ENCODE measurements at regions not wholly inside any gene's neighbourhood (a gene's known extent, or its start where the extent isn't known, plus 50 kb on each side); places are given as distances from the start of the nearest gene placed in this dataset.

DNA sequence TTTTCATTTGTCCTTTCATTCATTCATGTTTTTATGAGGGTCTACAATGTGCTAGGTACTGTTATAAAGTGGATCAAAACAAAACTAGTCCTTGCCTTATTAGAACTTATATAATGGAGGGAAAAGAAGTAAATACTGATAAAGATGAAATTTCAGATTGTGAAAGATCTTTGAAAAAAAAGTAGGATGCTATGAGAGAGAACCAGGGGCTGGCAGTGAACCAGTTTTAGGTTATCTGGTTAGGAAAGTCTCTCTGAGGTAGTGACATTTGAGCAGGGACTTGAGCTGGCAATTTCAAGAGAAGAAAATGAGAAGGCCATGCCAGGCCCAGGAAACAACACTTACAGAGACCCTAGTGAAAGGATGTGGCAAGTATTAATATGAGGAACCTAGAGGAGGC, 57.3 kb upstream of the E2F7 start:
- DNase-seq (ENCODE audit: low spot score): no peak
- TF ChIP-seq, protein P1, sequence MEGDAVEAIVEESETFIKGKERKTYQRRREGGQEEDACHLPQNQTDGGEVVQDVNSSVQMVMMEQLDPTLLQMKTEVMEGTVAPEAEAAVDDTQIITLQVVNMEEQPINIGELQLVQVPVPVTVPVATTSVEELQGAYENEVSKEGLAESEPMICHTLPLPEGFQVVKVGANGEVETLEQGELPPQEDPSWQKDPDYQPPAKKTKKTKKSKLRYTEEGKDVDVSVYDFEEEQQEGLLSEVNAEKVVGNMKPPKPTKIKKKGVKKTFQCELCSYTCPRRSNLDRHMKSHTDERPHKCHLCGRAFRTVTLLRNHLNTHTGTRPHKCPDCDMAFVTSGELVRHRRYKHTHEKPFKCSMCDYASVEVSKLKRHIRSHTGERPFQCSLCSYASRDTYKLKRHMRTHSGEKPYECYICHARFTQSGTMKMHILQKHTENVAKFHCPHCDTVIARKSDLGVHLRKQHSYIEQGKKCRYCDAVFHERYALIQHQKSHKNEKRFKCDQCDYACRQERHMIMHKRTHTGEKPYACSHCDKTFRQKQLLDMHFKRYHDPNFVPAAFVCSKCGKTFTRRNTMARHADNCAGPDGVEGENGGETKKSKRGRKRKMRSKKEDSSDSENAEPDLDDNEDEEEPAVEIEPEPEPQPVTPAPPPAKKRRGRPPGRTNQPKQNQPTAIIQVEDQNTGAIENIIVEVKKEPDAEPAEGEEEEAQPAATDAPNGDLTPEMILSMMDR (IDR thresholded peaks at IDR 0.05; ENCODE audit: extremely low read depth, insufficient read depth, missing control alignments): no peak
- in situ Hi-C loops (cut with MboI; ENCODE audit: low pct_unique_long_range_greater_than_20kb, low sequenced_read_pairs, unreplicated experiment): no loop called here

DNA sequence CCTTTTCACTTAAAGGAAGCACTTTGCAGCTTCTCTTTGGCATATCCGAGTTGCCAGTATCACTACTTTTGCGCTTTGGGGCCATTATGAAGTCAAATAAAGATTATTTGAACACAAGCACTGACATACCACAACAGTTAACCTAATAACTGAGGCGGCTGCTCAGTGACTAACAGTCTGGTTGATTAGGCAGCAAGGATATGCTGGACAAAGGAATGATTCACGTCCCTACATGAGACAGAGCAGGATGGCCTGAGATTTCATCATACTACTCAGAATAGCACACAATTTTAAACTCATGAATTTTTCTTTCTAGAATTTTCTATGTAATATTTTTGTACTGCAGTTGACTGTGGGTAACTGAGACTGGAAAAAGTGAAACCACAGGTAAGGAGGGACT, 56.9 kb upstream of the E2F7 start:
- DNase-seq (ENCODE audit: low spot score): no peak
- in situ Hi-C loops (cut with MboI; ENCODE audit: low pct_unique_long_range_greater_than_20kb, low sequenced_read_pairs, unreplicated experiment): no loop called here
- TF ChIP-seq, protein P1 (IDR thresholded peaks at IDR 0.05; ENCODE audit: extremely low read depth, insufficient read depth, missing control alignments): no peak

DNA sequence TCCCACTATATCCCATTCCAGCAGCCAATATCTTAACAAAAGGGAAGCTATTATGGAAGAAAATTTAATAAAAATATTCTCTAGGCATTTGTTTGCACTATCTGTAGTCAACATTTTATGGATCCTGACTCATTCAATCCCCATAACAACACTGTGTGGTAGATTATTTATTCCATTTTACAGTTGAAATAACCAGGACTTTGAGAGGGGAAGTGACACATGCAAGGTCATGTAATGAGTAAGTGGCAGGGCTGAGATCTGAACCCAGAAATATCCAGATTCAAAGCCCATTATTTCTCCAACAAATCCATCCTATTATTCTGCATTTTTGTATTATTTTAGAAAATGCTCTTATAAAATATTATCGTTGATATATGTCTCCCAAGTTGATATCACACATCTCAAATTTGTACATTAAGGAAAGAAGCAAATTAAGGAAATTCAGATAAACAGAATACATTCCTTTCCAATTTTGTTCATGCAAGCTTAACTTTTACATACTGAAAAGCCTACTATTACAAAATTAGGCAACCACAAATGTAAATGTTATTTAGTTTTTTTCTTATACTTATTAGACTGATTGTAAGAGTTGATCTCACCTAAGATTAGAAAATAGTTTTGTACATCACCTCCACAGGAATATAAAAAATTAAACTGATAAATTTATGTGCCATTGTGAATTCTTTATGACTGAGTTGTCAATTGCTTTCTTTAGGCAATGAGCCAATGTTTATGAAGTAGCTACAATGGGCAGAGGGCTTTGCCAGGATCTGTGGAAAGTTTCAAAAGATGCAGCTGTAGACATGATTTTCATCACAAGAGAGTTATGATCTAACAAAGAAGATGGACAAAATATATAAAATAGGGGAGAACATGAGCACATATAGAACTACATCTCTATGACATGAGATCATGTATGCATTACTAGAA, 55.1 kb upstream of the E2F7 start:
- in situ Hi-C loops (cut with MboI; ENCODE audit: low pct_unique_long_range_greater_than_20kb, low sequenced_read_pairs, unreplicated experiment): no loop called here
- no peak for DNase-seq (ENCODE audit: low spot score)
- TF ChIP-seq, protein P1 (IDR thresholded peaks at IDR 0.05; ENCODE audit: extremely low read depth, insufficient read depth, missing control alignments): no peak

DNA sequence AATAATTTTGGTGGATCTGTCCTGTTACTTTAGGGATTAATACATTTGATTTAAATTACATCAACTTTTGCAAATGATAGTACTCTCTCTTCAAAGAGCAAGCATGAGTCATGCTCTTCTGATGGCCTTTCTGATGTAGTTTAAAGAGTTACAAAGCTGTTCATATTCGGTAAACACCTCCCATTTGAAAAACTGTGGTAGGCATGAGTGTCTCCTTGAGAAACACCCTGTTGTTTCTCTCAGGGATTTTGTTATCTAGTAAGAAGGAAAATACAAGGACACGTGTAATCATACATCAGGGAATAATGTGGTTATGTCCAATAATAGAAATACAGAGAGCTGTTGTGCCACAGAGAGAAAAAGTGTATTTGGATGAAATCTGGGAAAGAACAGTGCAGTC, 53.3 kb upstream of the E2F7 start:
- in situ Hi-C loops (cut with MboI; ENCODE audit: low pct_unique_long_range_greater_than_20kb, low sequenced_read_pairs, unreplicated experiment): no loop called here
- TF ChIP-seq, protein P1 (IDR thresholded peaks at IDR 0.05; ENCODE audit: extremely low read depth, insufficient read depth, missing control alignments): no peak
- DNase-seq (ENCODE audit: low spot score): no peak

DNA sequence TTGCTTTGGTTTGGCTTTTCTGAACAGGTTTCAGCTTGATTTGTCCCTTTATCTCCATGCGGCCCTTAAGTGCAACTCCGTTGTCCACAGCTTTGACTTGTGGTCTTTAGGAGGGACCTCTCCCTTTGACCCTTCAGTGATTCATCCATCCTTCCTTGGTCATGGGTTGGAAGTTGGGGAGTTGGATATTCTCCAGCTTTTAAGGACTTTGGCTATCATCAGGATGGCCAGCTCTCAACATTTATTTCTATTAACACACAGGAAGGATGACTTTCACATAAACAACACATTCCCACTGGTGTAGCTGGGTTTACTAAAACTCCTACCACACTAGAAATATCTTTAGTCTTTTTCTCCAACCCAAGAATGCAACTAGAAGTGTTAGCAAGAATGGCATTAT, 50.9 kb upstream of the E2F7 start:
- no peak for DNase-seq (ENCODE audit: low spot score)
- TF ChIP-seq, protein P1 (IDR thresholded peaks at IDR 0.05; ENCODE audit: extremely low read depth, insufficient read depth, missing control alignments): no peak
- in situ Hi-C loops (cut with MboI; ENCODE audit: low pct_unique_long_range_greater_than_20kb, low sequenced_read_pairs, unreplicated experiment): no loop called here

DNA sequence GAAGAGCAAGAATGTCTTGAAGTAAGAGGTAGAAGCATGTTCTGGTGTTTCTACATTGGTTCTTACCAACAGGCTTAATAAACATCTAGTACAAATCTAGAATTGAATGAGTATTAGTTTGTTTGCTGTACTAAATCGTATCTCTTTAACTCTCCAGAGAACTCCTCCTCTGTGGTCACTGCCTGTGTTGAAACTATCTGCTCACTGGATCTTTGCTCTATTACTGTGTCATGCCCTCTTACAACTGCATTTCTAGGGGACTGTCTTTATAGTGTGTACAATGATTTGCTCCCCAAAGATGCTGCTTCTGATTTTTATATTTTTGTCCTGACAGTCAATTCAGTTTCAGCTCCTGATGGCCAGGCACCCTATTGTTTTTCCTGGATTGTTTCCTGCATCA, 50.1 kb upstream of the E2F7 start:
- in situ Hi-C loops (cut with MboI; ENCODE audit: low pct_unique_long_range_greater_than_20kb, low sequenced_read_pairs, unreplicated experiment): no loop called here
- no peak for DNase-seq (ENCODE audit: low spot score)
- TF ChIP-seq, protein P1 (IDR thresholded peaks at IDR 0.05; ENCODE audit: extremely low read depth, insufficient read depth, missing control alignments): no peak
